ENCODE measurements at regions not wholly inside any gene's neighbourhood (a gene's known extent, or its start where the extent isn't known, plus 50 kb on each side); places are given as distances from the start of the nearest gene placed in this dataset.
"Not testable (repeated sequence)": the region's sequence is repeated elsewhere in the genome, so short reads cannot be mapped to it uniquely, and the experiment has no call there.

GRCh38 chr5:158234323-158235158, 375.6 kb upstream of the CLINT1 start:
- POLR2A ChIA-PET = interaction anchor here (0.6 kb wide), 1 partner anchor 40 kb away, joined by 6 read pairs; no protein-coding TSS in a partner anchor
- H3K27me3 ChIP-seq (ENCODE audit: control insufficient read depth, insufficient read depth, low read length) = no peaks in the 10 kb centered on the region
- H3K4me3 ChIP-seq (ENCODE audit: low read depth, low read length) = no peak overlapping the region
- no peak for DNase-seq (ENCODE audit: low read depth)
- CTCF ChIA-PET = no interaction called here
- TF ChIP-seq CTCF (IDR thresholded peaks at IDR 0.05; ENCODE audit: insufficient read depth, low read depth, low read length) = no peak
- no peaks in the 10 kb centered on the region for H3K36me3 ChIP-seq (ENCODE audit: control insufficient read depth, insufficient read depth, low read length)

GRCh38 chr5:158233735-158234322, 374.9 kb upstream of the CLINT1 start:
- Histone ChIP-seq H3K4me3 (ENCODE audit: low read depth, low read length) (no peak overlapping the region), H3K27me3 (ENCODE audit: control insufficient read depth, insufficient read depth, low read length) (no peaks in the 10 kb centered on the region), H3K36me3 (ENCODE audit: control insufficient read depth, insufficient read depth, low read length) (no peaks in the 10 kb centered on the region)
- no peak for DNase-seq (ENCODE audit: low read depth)
- TF ChIP-seq CTCF (IDR thresholded peaks at IDR 0.05; ENCODE audit: insufficient read depth, low read depth, low read length) = no peak
- POLR2A ChIA-PET = no interaction called here
- CTCF ChIA-PET = no interaction called here

GRCh38 chr5:158227314-158227713, 368.4 kb upstream of the CLINT1 start:
- H3K4me3 ChIP-seq (ENCODE audit: low read depth, low read length); POLR2A ChIA-PET; H3K27me3 ChIP-seq (ENCODE audit: control insufficient read depth, insufficient read depth, low read length); CTCF ChIA-PET; DNase-seq (ENCODE audit: low read depth); H3K36me3 ChIP-seq (ENCODE audit: control insufficient read depth, insufficient read depth, low read length): not testable (repeated sequence)

GRCh38 chr5:158226496-158226895, 367.6 kb upstream of the CLINT1 start:
- TF ChIP-seq CTCF (IDR thresholded peaks at IDR 0.05; ENCODE audit: insufficient read depth, low read depth, low read length) = no peak
- Histone ChIP-seq H3K36me3 (ENCODE audit: control insufficient read depth, insufficient read depth, low read length) (no peaks in the 10 kb centered on the region), H3K4me3 (ENCODE audit: low read depth, low read length) (no peak overlapping the region), H3K27me3 (ENCODE audit: control insufficient read depth, insufficient read depth, low read length) (no peaks in the 10 kb centered on the region)
- ChIA-PET CTCF (no interaction called here), POLR2A (no interaction called here)
- DNase-seq (ENCODE audit: low read depth) = no peak

GRCh38 chr5:158224253-158224652, 365.3 kb upstream of the CLINT1 start:
- no peak for DNase-seq (ENCODE audit: low read depth)
- Histone ChIP-seq H3K4me3 (ENCODE audit: low read depth, low read length) (no peak overlapping the region), H3K36me3 (ENCODE audit: control insufficient read depth, insufficient read depth, low read length) (no peaks in the 10 kb centered on the region), H3K27me3 (ENCODE audit: control insufficient read depth, insufficient read depth, low read length) (no peaks in the 10 kb centered on the region)
- ChIA-PET POLR2A (no interaction called here), CTCF (interaction anchor here (0.7 to 1.1 kb wide), 2 partner anchors 16 to 172 kb away, joined by 3 read pairs; no protein-coding TSS in a partner anchor)
- no peak for TF ChIP-seq CTCF (IDR thresholded peaks at IDR 0.05; ENCODE audit: insufficient read depth, low read depth, low read length)
